Endometrium (tissue), 2 donors: ENCODE measurements at regions not wholly inside any gene's neighbourhood (a gene's known extent, or its start where the extent isn't known, plus 50 kb on each side); places are given as distances from the start of the nearest gene placed in this dataset.
"Not testable (repeated sequence)": the region's sequence is repeated elsewhere in the genome, so short reads cannot be mapped to it uniquely, and the experiment has no call there.

Experiments
- FAIRE-seq: peaks from 2 replicates; lab custom pipeline; 2012; peaks lifted over from hg19 to GRCh38; lab: Jason Lieb, UNC
- donor health status: control.
- donor health status: control.

DNA sequence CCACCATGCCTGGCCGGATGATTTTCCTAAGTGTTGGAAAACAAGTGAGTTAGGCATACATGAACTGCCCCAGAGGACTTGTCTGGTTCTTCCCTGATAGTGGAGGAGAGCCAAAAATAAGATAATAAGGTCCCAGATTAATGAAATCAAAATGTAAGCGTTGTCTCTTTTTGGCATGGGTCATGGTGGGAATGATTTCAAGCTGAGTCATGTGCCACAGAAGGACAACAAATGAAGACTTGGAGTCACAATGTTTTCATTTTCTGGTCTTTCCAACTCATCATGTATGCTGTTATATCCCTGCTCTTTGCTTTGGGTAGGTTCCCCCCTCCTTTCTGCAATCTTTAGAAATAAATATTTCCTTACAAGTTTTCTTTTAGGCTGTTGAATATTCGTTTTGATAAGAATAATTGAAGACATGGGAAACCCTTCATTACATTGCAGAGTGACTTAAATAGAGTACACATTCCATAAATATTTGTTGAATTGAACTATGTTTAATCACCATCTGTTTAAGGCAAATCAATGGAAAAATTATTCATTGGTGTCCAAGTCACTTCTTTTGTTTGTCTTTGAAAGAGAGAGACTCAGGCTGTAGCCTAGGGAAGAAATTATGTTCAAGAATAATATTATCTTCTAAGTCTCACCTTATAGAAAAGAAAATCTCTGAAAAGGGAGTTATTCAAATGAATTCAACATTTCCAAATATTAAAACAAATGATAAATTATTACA, 196.3 kb downstream of the CSNK1G3 start:
- no peak for FAIRE-seq

GRCh38 chr5:123706531-123706930, 194.6 kb downstream of the CSNK1G3 start:
- FAIRE-seq: no peak

- no peak for FAIRE-seq
Measured at GRCh38 chr5:123705741-123706140, 193.8 kb downstream of the CSNK1G3 start.

- FAIRE-seq: no peak
Measured at GRCh38 chr5:123701511-123702200, 189.7 kb downstream of the CSNK1G3 start.

DNA sequence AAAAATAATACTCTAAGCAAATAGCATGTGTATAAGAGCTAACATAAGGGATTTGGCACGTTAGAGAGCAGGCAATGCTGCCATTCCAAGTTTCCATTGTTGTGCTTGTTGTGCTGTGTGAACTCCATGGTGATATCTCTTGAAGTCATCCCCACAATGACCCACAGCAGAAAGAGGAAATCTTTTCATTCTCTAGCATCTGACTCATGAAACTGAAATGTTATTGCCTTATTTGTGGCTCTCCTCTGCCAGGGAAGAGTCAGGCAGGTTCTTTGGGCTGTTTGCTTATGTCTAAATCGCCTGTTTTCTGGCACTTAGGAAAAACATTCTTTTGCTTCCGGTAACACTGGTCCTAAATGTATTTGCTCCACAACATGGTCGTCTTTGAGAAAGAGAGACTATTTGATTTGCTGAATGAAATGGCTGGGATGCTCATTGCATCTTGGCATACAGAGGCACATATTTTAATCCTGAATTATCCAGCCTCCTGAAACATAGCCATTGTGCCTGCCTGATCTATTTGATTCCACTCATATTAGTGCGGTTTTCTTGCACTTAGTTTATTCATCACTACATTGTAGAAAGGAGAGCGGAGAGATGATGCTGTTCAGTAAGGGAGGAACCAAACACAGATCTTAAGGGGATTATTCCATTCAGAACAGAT, 188.8 kb downstream of the CSNK1G3 start:
- no peak for FAIRE-seq

DNA sequence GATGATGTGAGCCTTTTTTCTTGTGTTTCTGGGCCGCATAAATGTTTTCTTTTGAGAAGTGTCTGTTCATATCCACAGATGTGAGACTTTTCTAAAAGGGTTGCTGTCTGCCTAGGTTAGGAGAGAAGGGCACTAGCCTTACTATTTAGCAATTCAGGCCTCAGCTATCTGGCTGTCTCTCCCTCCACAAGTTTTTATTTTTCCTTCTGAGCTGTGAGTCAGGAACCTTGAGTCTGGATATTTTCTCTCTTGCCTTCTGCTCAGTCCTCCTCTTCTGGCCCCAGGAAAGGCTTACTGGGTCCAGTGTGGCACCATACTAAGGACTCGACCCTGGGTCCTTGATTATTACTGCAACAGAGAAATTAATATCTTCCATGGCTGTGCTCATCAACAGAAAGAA, 187.6 kb downstream of the CSNK1G3 start:
- FAIRE-seq: no peak

- FAIRE-seq: not testable (repeated sequence)
Measured at GRCh38 chr5:123698937-123699336, 187.0 kb downstream of the CSNK1G3 start.

DNA sequence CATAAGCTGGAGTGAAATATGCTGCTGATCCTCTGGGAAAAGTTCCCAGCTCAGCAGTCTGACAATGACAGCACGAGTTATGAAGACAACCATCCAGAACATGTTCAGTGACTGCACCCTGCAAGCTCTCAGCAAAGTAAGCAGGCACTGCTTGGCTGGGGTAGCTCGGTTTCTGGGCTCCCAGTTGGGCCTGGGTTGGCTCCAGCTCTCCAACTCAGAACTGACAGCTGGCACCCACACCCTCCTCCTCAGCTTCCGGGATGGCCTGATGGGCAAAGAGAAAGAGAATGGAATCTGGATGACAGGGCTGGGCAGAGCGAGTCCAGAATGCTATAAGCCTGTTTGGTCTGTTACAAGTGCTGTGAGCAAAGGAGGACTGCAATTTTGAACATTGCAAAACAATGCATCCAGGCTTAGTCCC, 185.0 kb downstream of the CSNK1G3 start:
- FAIRE-seq: no peak

- FAIRE-seq: no peak
Measured at GRCh38 chr5:123690821-123691220, 178.8 kb downstream of the CSNK1G3 start.

DNA sequence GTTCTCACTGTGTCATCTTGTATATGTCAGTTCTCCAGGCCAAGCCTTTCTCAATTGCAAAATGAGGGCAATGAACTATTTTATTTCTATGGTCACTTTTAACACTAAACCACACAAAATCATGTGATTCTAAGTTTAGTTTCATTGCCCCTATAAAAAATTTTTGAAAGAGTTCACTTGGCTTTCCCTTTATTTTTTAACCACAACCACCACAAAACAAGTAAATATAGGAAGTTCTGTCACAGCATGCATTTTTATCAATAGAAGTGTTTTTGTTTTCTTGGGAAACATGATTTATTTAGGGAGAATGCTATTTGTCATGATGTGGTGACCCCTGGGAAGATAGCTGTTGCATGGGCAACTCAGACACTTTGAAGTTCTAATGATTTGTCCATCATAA, 169.1 kb downstream of the CSNK1G3 start:
- peak; percentile 18 for FAIRE-seq

- no peak for FAIRE-seq
Measured at GRCh38 chr5:123673107-123673506, 161.1 kb downstream of the CSNK1G3 start.

DNA sequence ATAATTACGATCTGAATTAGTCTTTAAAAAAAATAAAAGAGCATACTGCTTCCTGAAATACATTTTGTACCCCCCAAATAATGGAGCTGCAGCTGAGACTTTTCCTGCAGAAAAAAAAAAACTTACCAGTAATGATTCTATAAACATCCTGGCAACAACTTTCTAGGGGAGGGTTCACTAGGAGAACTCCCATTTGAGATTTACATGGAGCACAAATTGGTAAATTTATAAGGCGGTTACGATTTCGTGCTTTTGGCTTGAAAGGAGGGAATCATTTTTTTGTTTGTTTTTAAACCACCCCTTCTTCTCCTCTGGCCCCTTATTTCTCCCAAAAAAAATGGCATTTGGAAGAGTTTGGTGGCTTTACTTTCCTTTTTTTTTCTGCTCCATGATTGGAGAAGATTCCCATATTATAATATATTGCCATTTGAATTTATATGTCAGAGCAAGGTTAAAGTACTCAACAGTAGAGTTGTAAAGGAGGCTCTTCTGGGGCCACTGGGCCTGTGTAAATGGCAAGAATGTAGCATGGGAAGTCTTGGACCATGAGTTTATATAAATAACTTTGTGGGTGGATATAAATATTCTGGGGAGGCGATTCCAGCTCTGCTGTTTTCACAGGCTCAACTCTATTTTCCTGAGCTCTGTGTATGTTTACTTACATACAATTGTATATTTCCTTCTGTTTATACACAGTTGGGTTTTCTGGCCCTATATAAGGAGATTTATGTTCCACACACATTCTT, 159.9 kb downstream of the CSNK1G3 start:
- no peak for FAIRE-seq

DNA sequence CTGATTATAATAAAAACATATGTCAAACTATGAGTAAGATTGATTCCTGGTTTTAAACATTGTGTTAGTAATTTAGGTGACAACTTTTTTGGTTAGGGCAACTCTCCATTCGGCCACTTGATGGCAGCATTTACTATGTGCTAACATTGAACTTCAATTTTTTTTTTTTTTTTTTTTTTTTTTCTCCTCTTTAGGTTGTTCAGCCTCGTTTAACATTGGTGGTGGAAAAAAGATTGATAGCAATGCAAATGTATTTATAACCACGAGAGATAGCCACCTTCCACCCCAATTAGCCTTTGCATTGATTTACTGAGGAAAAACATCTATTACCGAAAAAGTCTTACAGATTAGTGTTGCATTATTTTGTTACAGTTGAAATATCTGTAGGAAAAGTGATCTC, 159.1 kb downstream of the CSNK1G3 start:
- peak; percentile 96 for FAIRE-seq
